A549 (cell line): ENCODE measurements at regions not wholly inside any gene's neighbourhood (a gene's known extent, or its start where the extent isn't known, plus 50 kb on each side); places are given as distances from the start of the nearest gene placed in this dataset.

Source experiments
- ATOH8 ChIP-seq: fragments of 250-450 bp; sonication (Bioruptor Pico); IDR thresholded peaks from 2 replicates; pipeline ENCODE4 v1.5.0; 2020; ENCODE audit warnings: low read depth, mild to moderate bottlenecking, moderate library complexity
- CTCF ChIP-seq: fragments of >200 bp; sonication (Bioruptor Twin); formaldehyde crosslinking; IDR thresholded peaks from 3 replicates; pipeline ENCODE4 v1.5.1; 2016
- HMGXB4 ChIP-seq: fragments of 250-450 bp; sonication (Bioruptor Pico); IDR thresholded peaks from 2 replicates; pipeline ENCODE4 v1.5.0; 2021; ENCODE audit warnings: mild to moderate bottlenecking, moderate library complexity, borderline replicate concordance
- NR3C1 ChIP-seq: fragments of >200 bp; sonication (Bioruptor Twin); formaldehyde crosslinking; IDR thresholded peaks from 3 replicates; pipeline ENCODE4 v1.6.1; 2017
- RAD21 ChIP-seq, 2 experiments: fragments of >200 bp in 1 of 2; sonication (Bioruptor Twin) in 1 of 2; formaldehyde crosslinking in 1 of 2; IDR thresholded peaks in 1 of 2; conservative IDR thresholded peaks in 1 of 2; 2 replicates in 1 of 2; 3 replicates in 1 of 2; pipeline ENCODE4 v1.6.1; 2012 to 2018; ENCODE audit warnings: inconsistent platforms in 1 of 2
- RNF2 ChIP-seq: fragments of 200-600 bp; sonication (generic); IDR thresholded peaks from 2 replicates; pipeline ENCODE4 v1.6.1; 2016; ENCODE audit warnings: low read depth, mild to moderate bottlenecking, antibody characterized with exemption, moderate library complexity, borderline replicate concordance
- TP53 ChIP-seq: fragments of 250-450 bp; sonication (Bioruptor Pico); IDR thresholded peaks from 2 replicates; pipeline ENCODE4 v1.5.0; 2021; ENCODE audit warnings: mild to moderate bottlenecking, moderate library complexity

GRCh38 chr3:159770998-159771397, 217.6 kb upstream of the IL12A start:
- TF ChIP-seq CTCF (no peak), NR3C1 (no peak), HMGXB4 (no peak), ATOH8 (no peak), RNF2 (no peak), TP53 (no peak), RAD21 (conservative IDR thresholded peaks at IDR 0.05 in 1 of 2, IDR thresholded peaks at IDR 0.05 in 1 of 2) (no peak)
